GM12874 (cell line): ENCODE measurements at regions not wholly inside any gene's neighbourhood (a gene's known extent, or its start where the extent isn't known, plus 50 kb on each side); places are given as distances from the start of the nearest gene placed in this dataset.

Source experiments
- TF ChIP-seq, protein P1 (sequence below): IDR thresholded peaks from 2 replicates; pipeline ENCODE4 v1.5.1; 2011; ENCODE audit warnings: low read depth, mild to moderate bottlenecking, control low read depth, low read length, moderate library complexity; ENCODE audit not compliant: insufficient read depth

DNA sequence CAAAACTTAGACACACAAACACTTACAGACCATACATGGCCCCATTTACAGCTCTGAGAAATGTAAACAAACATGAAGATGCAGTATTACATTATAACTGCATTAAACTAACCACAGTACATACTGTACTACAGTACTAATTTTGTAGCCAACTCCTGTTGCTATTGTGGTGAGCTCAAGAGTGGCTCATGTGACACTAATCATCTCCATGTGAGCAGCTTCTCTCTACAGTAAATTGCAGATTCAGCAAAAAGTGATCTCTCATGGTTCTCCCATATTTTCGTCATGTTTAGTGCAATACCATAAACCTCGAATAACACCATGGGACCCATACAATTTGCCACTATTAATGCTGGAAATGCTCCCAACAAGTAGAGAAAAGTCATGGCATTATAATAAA, 860.4 kb downstream of the EPHA7 start:
- TF ChIP-seq, protein P1, sequence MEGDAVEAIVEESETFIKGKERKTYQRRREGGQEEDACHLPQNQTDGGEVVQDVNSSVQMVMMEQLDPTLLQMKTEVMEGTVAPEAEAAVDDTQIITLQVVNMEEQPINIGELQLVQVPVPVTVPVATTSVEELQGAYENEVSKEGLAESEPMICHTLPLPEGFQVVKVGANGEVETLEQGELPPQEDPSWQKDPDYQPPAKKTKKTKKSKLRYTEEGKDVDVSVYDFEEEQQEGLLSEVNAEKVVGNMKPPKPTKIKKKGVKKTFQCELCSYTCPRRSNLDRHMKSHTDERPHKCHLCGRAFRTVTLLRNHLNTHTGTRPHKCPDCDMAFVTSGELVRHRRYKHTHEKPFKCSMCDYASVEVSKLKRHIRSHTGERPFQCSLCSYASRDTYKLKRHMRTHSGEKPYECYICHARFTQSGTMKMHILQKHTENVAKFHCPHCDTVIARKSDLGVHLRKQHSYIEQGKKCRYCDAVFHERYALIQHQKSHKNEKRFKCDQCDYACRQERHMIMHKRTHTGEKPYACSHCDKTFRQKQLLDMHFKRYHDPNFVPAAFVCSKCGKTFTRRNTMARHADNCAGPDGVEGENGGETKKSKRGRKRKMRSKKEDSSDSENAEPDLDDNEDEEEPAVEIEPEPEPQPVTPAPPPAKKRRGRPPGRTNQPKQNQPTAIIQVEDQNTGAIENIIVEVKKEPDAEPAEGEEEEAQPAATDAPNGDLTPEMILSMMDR: no peak

DNA sequence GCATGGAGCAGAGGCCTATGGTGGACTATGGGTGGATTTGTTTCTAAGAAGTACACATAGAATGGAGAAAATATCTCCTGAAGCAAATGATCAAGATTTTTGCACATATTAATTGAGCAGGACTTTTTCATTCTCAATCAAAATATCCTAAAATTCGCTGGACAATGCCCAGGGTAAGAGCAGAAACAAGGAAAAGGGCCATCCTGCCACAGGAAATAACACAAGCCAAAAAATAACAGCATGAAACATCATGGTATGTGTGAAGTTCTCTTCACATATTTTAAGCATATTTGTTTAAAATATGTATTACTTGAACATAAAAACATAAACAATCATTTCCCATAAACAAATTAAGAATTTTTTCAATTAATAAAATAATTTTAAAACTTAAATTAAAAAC, 868.9 kb downstream of the EPHA7 start:
- TF ChIP-seq, protein P1: no peak

DNA sequence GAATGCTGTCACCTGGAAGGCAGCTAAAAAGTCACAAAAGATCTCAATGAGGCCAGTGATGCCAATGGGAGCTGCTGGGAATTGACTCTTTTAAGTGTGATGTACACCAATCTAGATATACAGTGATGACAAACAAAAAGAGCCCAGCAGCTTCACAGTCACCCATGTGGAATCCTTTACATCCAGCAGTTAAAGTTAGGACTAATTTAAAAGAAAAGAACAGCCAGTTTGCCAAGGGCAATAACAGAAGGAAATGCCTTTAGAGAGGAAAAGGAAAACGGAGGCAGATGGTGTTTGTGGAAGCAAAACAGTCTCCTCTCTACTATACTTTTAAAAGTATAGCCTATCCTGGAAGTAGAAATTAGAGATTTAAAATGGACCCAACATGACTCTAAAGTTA, 873.5 kb downstream of the EPHA7 start:
- TF ChIP-seq, protein P1: no peak

DNA sequence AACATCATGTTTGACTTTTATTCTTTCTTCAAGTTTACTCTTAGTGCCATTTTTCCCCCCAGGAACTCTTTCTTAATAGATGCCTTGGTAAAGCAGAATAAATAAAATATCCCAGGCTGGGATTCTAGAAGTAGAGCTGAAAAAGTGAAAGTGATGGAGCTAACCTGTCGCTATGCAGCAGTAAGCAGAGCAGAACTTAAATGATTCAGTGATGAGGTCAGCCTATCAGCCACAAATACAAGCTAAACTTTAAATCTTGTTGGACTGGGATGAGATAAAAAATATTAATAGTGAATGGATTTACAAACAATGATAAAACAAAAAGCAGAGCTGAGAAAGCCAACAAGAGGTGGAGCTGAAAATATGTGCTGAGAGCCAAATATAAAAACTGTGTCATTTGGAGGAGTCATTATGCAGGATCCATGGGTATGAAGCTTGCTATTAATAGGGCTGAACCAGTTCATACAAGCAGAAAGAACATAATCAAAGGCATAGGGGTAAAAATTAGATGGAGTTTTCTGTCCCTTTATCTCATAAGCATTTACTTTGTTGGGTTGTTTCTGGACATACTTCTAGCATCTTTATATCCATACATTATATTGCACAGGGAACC, 877.8 kb downstream of the EPHA7 start:
- TF ChIP-seq, protein P1: no peak

DNA sequence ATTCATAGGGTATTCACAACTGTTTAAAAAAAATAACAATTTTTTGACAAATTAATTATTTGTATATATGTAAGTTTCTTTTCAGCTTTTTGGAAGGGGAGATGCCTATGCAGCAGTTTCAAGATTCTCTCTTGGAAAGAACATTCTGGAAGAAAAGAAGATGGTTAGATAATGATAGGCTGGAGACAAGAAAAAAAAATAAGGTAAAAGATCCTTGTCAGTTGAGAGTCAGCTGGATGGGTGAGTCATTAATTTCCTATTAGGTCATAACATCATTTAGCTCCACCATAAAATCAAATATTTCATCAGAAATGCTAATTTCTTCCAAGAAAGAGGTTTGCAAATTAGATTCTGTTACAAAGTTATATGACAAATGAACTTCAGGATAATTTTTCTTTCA, 880.4 kb downstream of the EPHA7 start:
- TF ChIP-seq, protein P1: no peak

DNA sequence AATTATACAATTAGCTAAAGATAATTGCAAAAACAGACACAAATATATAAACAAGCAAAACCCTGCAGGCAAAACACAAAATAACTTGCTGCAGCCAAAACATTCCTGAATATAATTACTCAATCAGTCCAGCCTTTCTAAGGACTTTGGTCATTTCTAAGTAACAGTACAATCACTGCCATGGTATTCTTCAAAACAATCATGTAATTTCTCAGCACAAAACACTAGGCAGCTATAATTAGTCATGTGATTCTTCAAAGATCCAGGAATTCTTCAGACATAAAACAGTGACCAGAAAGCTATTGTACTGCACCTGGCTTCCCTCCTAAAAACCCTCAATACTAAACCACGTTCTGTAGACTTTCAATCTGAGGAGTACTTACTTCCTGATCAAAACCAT, 881.1 kb downstream of the EPHA7 start:
- TF ChIP-seq, protein P1: no peak

DNA sequence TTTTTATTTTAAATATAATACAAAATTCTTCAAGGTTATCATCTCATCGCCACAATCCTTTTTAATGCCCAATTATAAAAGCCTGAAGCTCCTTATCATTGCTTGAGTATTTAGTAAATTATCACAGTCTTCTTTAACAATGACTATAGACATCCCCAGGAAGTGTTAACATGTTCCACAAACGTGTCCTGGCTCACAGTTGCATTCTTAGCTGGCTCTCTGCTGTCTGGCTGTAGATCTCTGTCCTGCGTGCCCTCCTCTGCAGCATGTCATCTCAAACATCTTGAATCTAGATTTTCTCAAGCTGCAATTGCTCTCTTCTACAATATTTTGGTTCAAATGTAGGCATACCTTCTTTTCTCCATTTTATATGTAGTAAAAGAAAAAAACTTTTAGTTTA, 885.2 kb downstream of the EPHA7 start:
- TF ChIP-seq, protein P1: no peak

DNA sequence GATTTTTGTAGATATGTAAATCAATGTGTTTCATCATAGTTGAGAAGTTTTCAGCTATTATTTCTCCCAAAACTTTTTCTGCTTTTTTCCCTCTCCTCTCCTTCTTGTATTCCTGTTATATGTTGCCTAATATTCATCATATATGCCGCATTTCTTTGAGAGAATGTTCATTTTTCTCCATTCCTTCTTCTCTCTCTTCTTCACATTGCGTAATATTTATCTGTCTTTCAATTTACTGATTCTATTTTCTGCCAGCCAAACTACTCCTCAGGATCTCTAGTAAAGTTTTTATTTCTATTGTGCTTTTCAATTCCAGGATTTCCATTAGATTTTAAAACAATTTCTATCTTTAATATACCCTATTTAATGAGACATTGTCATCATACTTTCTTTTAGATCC, 896.8 kb downstream of the EPHA7 start:
- TF ChIP-seq, protein P1: no peak
